GM19468 (cell line): ENCODE measurements at regions not wholly inside any gene's neighbourhood (a gene's known extent, or its start where the extent isn't known, plus 50 kb on each side); places are given as distances from the start of the nearest gene placed in this dataset.
"Not testable (repeated sequence)": the region's sequence is repeated elsewhere in the genome, so short reads cannot be mapped to it uniquely, and the experiment has no call there.

Experiments
- ATAC-seq: cut with Tn5 transposase; IDR thresholded peaks from one replicate; pipeline ENCODE4 v1.9.1; 2021; ENCODE audit warnings: mild to moderate bottlenecking, moderate library complexity, moderate number of reproducible peaks; ENCODE audit not compliant: unreplicated experiment; ENCODE audit errors: extremely low read depth

GRCh38 chr4:58871509-58871908, 1761.3 kb upstream of the IGFBP7 start:
- no peak for ATAC-seq

GRCh38 chr4:58849026-58849425, 1738.8 kb upstream of the IGFBP7 start:
- no peak for ATAC-seq

GRCh38 chr4:58843455-58843854, 1733.3 kb upstream of the IGFBP7 start:
- ATAC-seq, result no peak

GRCh38 chr4:58833126-58833525, 1722.9 kb upstream of the IGFBP7 start:
- ATAC-seq, result no peak

GRCh38 chr4:58825278-58825677, 1715.1 kb upstream of the IGFBP7 start:
- no peak for ATAC-seq

- not testable (repeated sequence) for ATAC-seq
Observed at GRCh38 chr4:58818560-58818959, 1708.4 kb upstream of the IGFBP7 start.

GRCh38 chr4:58809948-58810347, 1699.8 kb upstream of the IGFBP7 start:
- ATAC-seq, result no peak

GRCh38 chr4:58809366-58809765, 1699.2 kb upstream of the IGFBP7 start:
- ATAC-seq, result no peak

GRCh38 chr4:58808817-58809216, 1698.6 kb upstream of the IGFBP7 start:
- no peak for ATAC-seq

GRCh38 chr4:58807843-58808615, 1697.8 kb upstream of the IGFBP7 start:
- ATAC-seq, result no peak

GRCh38 chr4:58776627-58777026, 1666.4 kb upstream of the IGFBP7 start:
- no peak for ATAC-seq

- ATAC-seq, result no peak
Observed at GRCh38 chr4:58767598-58767997, 1657.4 kb upstream of the IGFBP7 start.

GRCh38 chr4:58766763-58767162, 1656.6 kb upstream of the IGFBP7 start:
- no peak for ATAC-seq

GRCh38 chr4:58761563-58761962, 1651.4 kb upstream of the IGFBP7 start:
- no peak for ATAC-seq

- ATAC-seq, result no peak
Observed at GRCh38 chr4:58760737-58761136, 1650.6 kb upstream of the IGFBP7 start.

- ATAC-seq, result no peak
Observed at GRCh38 chr4:58760100-58760499, 1649.9 kb upstream of the IGFBP7 start.

GRCh38 chr4:58749206-58749605, 1639.0 kb upstream of the IGFBP7 start:
- ATAC-seq, result no peak

- ATAC-seq, result no peak
Observed at GRCh38 chr4:58740897-58741296, 1630.7 kb upstream of the IGFBP7 start.

GRCh38 chr4:58739275-58739674, 1629.1 kb upstream of the IGFBP7 start:
- no peak for ATAC-seq

GRCh38 chr4:58738375-58738774, 1628.2 kb upstream of the IGFBP7 start:
- ATAC-seq, result no peak

GRCh38 chr4:58734030-58734674, 1624.0 kb upstream of the IGFBP7 start:
- no peak for ATAC-seq

GRCh38 chr4:58732973-58733372, 1622.8 kb upstream of the IGFBP7 start:
- ATAC-seq, result no peak
